ENCODE measurements at regions not wholly inside any gene's neighbourhood (a gene's known extent, or its start where the extent isn't known, plus 50 kb on each side); places are given as distances from the start of the nearest gene placed in this dataset.

DNA sequence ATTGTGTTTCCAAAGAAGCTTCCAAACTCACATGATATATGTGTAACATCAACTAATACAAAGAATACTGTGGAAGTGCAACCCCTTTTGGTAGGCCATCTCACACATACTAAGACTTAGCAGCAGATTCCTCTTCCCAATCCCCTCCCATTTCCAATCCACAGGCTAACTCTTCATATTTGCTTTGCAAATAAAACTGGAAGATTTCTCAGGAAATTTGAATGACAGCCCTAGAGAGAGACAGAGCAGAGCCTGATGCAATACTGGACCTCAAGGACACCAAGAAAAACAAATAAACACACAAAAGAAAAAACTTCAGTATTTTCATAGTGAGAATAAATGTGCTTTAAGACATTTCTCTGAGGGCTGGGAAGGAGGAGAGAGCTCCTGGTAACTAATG lies 190.2 kb upstream of the BRINP3 start:
- TF ChIP-seq ZNF274 (IDR thresholded peaks at IDR 0.05; ENCODE audit: low read depth, low read length) (no peak), YY1 (IDR thresholded peaks at IDR 0.05; ENCODE audit: insufficient read depth, insufficient read length) (no peak), SUZ12 (IDR thresholded peaks at IDR 0.05; ENCODE audit: extremely low read depth, insufficient read depth, insufficient read length) (no peak)

All from NT2/D1 (cell line).